ENCODE measurements at regions not wholly inside any gene's neighbourhood (a gene's known extent, or its start where the extent isn't known, plus 50 kb on each side); places are given as distances from the start of the nearest gene placed in this dataset.

DNA sequence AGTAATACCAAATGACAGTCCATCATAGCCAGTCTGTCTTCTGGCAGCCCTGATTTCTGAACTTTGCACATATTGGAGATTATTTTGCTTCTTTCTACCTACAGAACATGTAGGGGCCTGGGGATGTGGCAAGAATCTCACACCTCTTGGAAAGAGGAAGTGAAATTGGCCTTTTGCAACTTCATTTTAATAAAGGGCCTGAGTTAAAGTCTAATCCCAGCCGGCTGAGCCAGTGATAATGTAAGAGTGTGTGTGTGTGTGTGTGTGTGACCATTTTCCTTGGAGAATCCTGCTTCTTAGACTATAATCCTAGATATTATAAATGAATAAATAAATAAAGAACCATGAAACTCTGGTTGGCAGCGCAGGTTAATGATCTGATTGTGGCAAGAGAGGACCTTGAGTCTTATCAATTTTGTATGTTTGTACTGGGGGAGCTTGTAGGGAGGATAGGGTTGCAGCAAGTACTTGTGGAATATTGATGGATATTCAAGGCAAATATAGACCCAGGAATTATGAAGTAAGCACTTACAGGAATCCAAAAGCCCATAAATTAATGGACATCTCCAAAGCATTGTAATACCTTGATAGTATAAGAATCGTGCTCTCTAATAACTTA lies 233.2 kb upstream of the AMIGO2 start (continued):
- TF ChIP-seq USF2 (IDR thresholded peaks at IDR 0.05; ENCODE audit: borderline replicate concordance, low read depth, low read length) = no peak
- no peak for TF ChIP-seq JUND (IDR thresholded peaks at IDR 0.05)
- no peak for TF ChIP-seq RAD21 (IDR thresholded peaks at IDR 0.05; ENCODE audit: low read length)
- no peak for TF ChIP-seq USF1 (IDR thresholded peaks at IDR 0.05; ENCODE audit: borderline replicate concordance, low read depth)
- TF ChIP-seq GATA2 (CRISPR knock-in tag; IDR thresholded peaks at IDR 0.05) = no peak
- no peak for TF ChIP-seq REST (IDR thresholded peaks at IDR 0.05; ENCODE audit: low read depth, low read length)
- TF ChIP-seq SMC3 (IDR thresholded peaks at IDR 0.05; ENCODE audit: low read depth, low read length) = no peak

DNA sequence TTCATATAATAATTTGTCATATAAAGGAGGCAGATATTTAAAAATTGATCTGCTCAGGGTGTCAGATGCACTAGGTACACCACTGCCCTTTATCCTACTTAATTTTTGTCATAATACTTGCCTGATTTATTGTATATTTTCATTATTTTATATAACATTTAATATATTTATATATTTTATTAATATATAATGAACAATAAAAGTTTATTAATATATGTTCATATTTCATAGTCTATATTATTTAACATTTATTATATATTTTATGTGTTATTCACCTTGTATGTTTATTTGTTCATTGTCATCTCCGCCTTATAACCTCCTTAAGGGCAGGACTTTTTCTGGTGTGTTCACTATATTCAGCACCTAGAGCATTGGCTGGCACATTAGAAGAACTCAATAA lies 232.4 kb upstream of the AMIGO2 start:
- TF ChIP-seq RAD21 (IDR thresholded peaks at IDR 0.05; ENCODE audit: low read length) (no peak), RCOR1 (IDR thresholded peaks at IDR 0.05; ENCODE audit: low read length) (no peak), GATA2 (CRISPR knock-in tag; IDR thresholded peaks at IDR 0.05) (no peak), FOXM1 (IDR thresholded peaks at IDR 0.05; ENCODE audit: low read depth) (no peak), MEF2A (IDR thresholded peaks at IDR 0.05; ENCODE audit: borderline replicate concordance, low read depth) (no peak), EP300 (IDR thresholded peaks at IDR 0.05; ENCODE audit: borderline replicate concordance in 1 of 2, low read depth in 1 of 2, low read length in 1 of 2) (no peak), RXRA (IDR thresholded peaks at IDR 0.05; ENCODE audit: borderline replicate concordance, low read depth) (no peak), YY1 (IDR thresholded peaks at IDR 0.05; ENCODE audit: low read depth) (no peak), SIN3A (IDR thresholded peaks at IDR 0.05; ENCODE audit: borderline replicate concordance, low read depth, low read length) (no peak)
- no peaks in the 10 kb centered on the region for H3K36me3 ChIP-seq (replicated peaks in 1 of 2; ENCODE audit: control insufficient read depth in 1 of 2, insufficient read depth in 2 of 2, low read length in 1 of 2)
- H3K9me3 ChIP-seq = no peaks in the 10 kb centered on the region
- ChIA-PET POLR2A (no interaction called here), CTCF (interaction anchor here (0.7 kb wide), 1 partner anchor 45 kb away, joined by 3 read pairs; no protein-coding TSS in a partner anchor)
- H3K27me3 ChIP-seq (ENCODE audit: insufficient read depth) = peaks cover 6% of the 10 kb centered on the region; the same call in 1 of the 2 replicates
- WGBS (ENCODE audit: low lambda C conversion rate) = 28% methylated on average over 1 of the region's 1 CpG
- H4K20me1 ChIP-seq (ENCODE audit: insufficient read depth) = no peaks in the 10 kb centered on the region
- H3K9me2 ChIP-seq = no peaks in the 10 kb centered on the region
- no peaks in the 10 kb centered on the region for H3F3A ChIP-seq (replicated peaks; ENCODE audit: insufficient read depth)
- no peak overlapping the region for H3K27ac ChIP-seq (ENCODE audit: low read depth in 2 of 2, low read length in 1 of 2)
- no peaks in the 10 kb centered on the region for H3K4me1 ChIP-seq (ENCODE audit: control insufficient read depth in 1 of 2, insufficient read depth in 2 of 2, low read depth in 1 of 2, low read length in 1 of 2)
- no peak overlapping the region for H3K4me2 ChIP-seq
- no peak for DNase-seq
- no peaks in the 10 kb centered on the region for H3K79me2 ChIP-seq (ENCODE audit: insufficient read depth)
- no peak overlapping the region for H3K9ac ChIP-seq
- H2AFZ ChIP-seq (ENCODE audit: low read depth) = no peak overlapping the region
- H3K4me3 ChIP-seq (ENCODE audit: low read depth in 2 of 2, low read length in 1 of 2) = no peak overlapping the region

All from SK-N-SH (cell line).